Neutrophil (primary cell): ENCODE measurements at regions not wholly inside any gene's neighbourhood (a gene's known extent, or its start where the extent isn't known, plus 50 kb on each side); places are given as distances from the start of the nearest gene placed in this dataset.
"Not testable (repeated sequence)": the region's sequence is repeated elsewhere in the genome, so short reads cannot be mapped to it uniquely, and the experiment has no call there.

Experiments used
- H3K27ac ChIP-seq: fragments of 200-600 bp; sonication (generic); 2 replicates; pipeline ENCODE4 v1.5.1; 2016; ENCODE audit warnings: mild to moderate bottlenecking, moderate library complexity
- H3K27me3 ChIP-seq: fragments of 200-600 bp; sonication (generic); 2 replicates; pipeline ENCODE4 v1.6.0; 2016; ENCODE audit warnings: mild to moderate bottlenecking
- H3K36me3 ChIP-seq: fragments of 200-600 bp; sonication (generic); 2 replicates; pipeline ENCODE4 v1.5.1; 2017
- H3K4me1 ChIP-seq, 2 experiments: fragments of 200-600 bp in 1 of 2; sonication (generic) in 1 of 2; 1 replicate in 1 of 2; 2 replicates in 1 of 2; pipeline versions ENCODE4 v1.5.1 to v1.6.1; 2013 to 2016; ENCODE audit warnings: low read depth in 1 of 2, low read length in 1 of 2, mild to moderate bottlenecking in 1 of 2, moderate library complexity in 1 of 2; ENCODE audit not compliant: control insufficient read depth in 1 of 2, insufficient read depth in 1 of 2
- H3K4me3 ChIP-seq, 2 experiments: fragments of 200-600 bp in 1 of 2; sonication (generic) in 1 of 2; 1 replicate in 1 of 2; 2 replicates in 1 of 2; pipeline ENCODE4 v1.5.1; 2013 to 2016; ENCODE audit warnings: low read depth in 1 of 2, low read length in 1 of 2, mild to moderate bottlenecking in 1 of 2, moderate library complexity in 1 of 2
- H3K9me3 ChIP-seq: fragments of 200-600 bp; sonication (generic); 2 replicates; pipeline ENCODE4 v1.5.1; 2016
- TF ChIP-seq, protein P1 (sequence below): fragments of 200-600 bp; sonication (generic); IDR thresholded peaks from 2 replicates; pipeline ENCODE4 v1.5.1; 2016; ENCODE audit warnings: antibody characterized with exemption

DNA sequence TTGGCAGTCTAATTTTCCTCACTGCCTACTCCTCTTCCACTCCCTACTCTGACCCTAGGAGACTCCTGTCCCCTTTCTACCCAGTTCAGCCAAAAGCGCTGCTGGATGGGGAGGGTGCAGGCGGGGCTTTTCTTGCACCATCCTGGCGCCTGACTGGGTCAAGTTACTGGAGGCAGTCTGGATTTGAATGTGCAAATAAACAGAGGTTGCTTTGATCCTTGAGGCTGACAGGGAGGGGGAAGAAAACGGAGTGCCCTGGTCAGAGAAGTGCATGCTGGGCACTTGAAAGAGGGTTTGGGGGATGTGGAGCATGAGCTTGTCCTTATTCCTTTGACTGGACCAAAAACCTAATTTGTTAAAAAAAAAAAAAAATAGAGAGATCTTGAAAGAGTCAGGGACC is 76.8 kb upstream of the SOX13 start:
- no peaks in the 10 kb centered on the region for H3K9me3 ChIP-seq
- no peaks in the 10 kb centered on the region for H3K36me3 ChIP-seq
- TF ChIP-seq, protein P1, sequence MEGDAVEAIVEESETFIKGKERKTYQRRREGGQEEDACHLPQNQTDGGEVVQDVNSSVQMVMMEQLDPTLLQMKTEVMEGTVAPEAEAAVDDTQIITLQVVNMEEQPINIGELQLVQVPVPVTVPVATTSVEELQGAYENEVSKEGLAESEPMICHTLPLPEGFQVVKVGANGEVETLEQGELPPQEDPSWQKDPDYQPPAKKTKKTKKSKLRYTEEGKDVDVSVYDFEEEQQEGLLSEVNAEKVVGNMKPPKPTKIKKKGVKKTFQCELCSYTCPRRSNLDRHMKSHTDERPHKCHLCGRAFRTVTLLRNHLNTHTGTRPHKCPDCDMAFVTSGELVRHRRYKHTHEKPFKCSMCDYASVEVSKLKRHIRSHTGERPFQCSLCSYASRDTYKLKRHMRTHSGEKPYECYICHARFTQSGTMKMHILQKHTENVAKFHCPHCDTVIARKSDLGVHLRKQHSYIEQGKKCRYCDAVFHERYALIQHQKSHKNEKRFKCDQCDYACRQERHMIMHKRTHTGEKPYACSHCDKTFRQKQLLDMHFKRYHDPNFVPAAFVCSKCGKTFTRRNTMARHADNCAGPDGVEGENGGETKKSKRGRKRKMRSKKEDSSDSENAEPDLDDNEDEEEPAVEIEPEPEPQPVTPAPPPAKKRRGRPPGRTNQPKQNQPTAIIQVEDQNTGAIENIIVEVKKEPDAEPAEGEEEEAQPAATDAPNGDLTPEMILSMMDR = no peak
- no peak overlapping the region for H3K4me3 ChIP-seq
- H3K4me1 ChIP-seq = no peaks in the 10 kb centered on the region
- H3K27ac ChIP-seq = no peak overlapping the region
- peaks cover 19% of the 10 kb centered on the region for H3K27me3 ChIP-seq

DNA sequence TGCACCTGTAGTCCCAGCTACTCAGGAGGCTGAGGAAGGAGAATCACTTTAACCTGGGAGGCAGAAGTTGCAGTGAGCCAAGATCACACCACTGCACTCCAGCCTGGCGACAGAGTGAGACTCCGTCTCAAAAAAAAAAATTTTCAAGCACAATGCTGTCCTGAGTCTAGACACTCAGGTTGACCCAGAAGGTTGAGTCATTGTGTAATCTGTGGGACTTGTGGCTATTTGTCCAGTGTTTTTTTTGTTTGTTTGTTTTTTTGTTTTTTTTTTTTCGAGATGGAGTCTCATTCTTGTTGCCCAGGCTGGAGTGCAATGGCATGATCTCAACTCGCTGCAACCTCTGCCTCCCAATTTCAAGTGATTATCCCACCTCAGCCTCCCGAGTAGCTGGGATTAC is 74.3 kb upstream of the SOX13 start:
- not testable (repeated sequence) for H3K9me3 ChIP-seq, H3K4me3 ChIP-seq, H3K27ac ChIP-seq

DNA sequence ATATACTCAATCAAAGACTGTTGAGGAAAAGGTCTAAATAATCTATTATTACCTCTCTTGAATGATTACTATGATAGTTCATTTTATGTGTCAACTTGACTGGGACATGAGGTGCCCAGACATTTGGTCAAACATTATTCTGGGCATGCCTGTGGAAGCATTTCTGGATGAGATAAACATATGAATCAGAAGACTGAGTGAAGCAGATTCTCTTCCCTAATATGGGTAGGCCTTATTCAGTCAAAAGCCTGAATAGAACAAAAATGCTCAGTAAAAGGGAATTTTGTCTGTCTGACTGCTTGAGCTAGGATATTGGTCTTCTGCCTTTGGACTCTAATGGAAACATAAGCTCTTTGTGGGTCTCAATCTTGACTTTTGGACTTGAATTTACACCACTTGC is 73.3 kb upstream of the SOX13 start:
- TF ChIP-seq, protein P1 = no peak
- H3K36me3 ChIP-seq = no peaks in the 10 kb centered on the region
- H3K27me3 ChIP-seq = peaks cover 12% of the 10 kb centered on the region
- no peak overlapping the region for H3K4me3 ChIP-seq
- no peaks in the 10 kb centered on the region for H3K9me3 ChIP-seq
- H3K27ac ChIP-seq = no peak overlapping the region
- no peaks in the 10 kb centered on the region for H3K4me1 ChIP-seq

More for the DNA sequence above, 74.3 kb upstream of the SOX13 start:
- H3K4me1 ChIP-seq, H3K36me3 ChIP-seq: not testable (repeated sequence)
- peaks cover 19% of the 10 kb centered on the region for H3K27me3 ChIP-seq

DNA sequence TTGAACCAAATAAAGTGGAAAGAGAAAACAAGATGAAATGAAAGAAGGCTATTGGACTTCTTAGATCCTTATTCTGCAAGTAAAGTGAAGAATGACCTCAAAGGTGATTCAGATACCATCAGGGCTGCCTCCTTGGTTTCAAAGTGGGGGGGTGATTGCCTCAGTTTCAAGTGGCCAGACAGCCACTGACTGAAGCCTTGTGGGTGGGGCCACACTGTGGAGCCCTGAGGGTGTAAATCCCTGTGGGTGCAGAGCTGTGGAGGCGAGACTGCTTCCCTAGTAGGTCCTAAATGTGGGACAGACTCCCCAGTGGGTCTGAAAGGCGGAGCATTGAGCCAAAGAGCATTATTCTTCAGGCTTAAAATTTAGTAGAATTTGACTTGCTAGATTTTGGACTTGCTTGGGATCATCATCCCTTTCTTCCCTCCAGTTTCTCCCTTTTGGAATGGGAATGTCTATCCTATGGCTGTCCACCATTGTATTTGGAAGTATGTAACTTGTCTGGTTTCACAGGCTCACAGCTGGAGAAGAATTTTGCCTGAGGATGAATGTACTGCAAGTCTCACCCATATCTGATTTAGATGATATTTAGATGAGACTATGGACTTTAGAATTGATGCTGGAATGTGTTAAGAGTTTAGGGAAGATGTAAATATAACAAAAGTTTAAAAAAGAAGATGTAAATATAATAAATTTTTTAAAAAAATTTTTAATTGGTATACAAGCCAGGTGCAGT is 71.6 kb upstream of the SOX13 start:
- TF ChIP-seq, protein P1 = no peak
- Histone ChIP-seq H3K36me3 (no peaks in the 10 kb centered on the region), H3K4me3 (no peak overlapping the region), H3K9me3 (no peaks in the 10 kb centered on the region), H3K4me1 (no peaks in the 10 kb centered on the region), H3K27me3 (peaks cover 5% of the 10 kb centered on the region), H3K27ac (no peak overlapping the region)

DNA sequence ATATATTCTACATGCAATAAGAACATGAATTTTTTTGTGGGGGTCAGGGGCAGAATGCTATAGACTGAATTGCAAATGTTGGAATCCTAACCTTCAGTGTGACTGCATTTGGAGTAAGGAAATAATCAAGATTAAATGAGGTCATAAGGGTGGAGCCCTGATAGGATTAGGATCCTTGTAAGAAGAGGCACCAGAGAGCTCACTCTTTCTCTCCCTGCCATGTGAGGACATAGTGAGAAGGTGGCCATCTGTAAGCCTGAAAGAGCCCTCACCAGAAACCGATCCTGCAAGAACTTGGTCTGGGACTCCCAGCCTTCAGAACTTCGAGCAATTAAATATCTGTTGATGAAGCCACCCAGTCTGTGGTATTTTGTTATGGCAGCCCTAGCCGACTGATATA is 70.3 kb upstream of the SOX13 start:
- Histone ChIP-seq H3K27ac (no peak overlapping the region), H3K9me3 (no peaks in the 10 kb centered on the region), H3K36me3 (no peaks in the 10 kb centered on the region), H3K27me3 (peaks cover 5% of the 10 kb centered on the region), H3K4me1 (no peaks in the 10 kb centered on the region), H3K4me3 (no peak overlapping the region)
- TF ChIP-seq, protein P1 = no peak

DNA sequence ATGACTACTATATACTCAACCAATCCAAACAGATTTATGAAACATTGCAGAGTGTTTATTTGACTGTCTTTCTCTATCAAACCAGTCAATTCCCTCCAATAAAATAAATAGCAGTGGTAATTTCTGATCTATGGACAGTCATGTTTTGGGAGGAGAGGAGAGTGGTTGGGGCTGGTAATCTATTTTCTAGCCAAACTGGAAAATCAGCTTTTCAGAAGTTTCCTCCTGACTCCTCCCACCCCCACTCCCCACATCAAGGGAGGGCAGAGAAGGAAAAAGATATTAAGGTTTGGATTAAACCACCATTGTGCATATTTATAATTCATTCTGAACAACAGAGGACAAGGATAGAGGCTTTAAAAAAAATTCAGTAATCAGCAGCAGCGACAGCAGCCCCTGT is 69.4 kb upstream of the SOX13 start:
- H3K4me1 ChIP-seq = no peaks in the 10 kb centered on the region
- no peaks in the 10 kb centered on the region for H3K9me3 ChIP-seq
- peaks cover 5% of the 10 kb centered on the region for H3K27me3 ChIP-seq
- TF ChIP-seq, protein P1 = no peak
- H3K4me3 ChIP-seq = no peak overlapping the region
- no peak overlapping the region for H3K27ac ChIP-seq
- H3K36me3 ChIP-seq = no peaks in the 10 kb centered on the region
